GM12892 (cell line): ENCODE measurements at regions not wholly inside any gene's neighbourhood (a gene's known extent, or its start where the extent isn't known, plus 50 kb on each side); places are given as distances from the start of the nearest gene placed in this dataset.

Source experiments
- DNase-seq: peaks from one replicate; pipeline ENCODE4 v3.0.0; 2011; ENCODE audit not compliant: insufficient read length
- FAIRE-seq: peaks from 2 replicates; lab custom pipeline; 2011; peaks lifted over from hg19 to GRCh38; lab: Jason Lieb, UNC
- POLR2A ChIP-seq: IDR thresholded peaks from 2 replicates; pipeline ENCODE4 v1.6.1; 2011; ENCODE audit warnings: low read depth, low read length, control low read depth
- POLR2AphosphoS5 ChIP-seq: IDR thresholded peaks from 2 replicates; pipeline ENCODE4 v1.6.1; 2011; ENCODE audit warnings: low read depth, low read length, control low read depth
- TAF1 ChIP-seq: IDR thresholded peaks from 2 replicates; pipeline ENCODE4 v1.6.1; 2011; ENCODE audit warnings: low read depth, mild to moderate bottlenecking, control low read depth, low read length, borderline replicate concordance

DNA sequence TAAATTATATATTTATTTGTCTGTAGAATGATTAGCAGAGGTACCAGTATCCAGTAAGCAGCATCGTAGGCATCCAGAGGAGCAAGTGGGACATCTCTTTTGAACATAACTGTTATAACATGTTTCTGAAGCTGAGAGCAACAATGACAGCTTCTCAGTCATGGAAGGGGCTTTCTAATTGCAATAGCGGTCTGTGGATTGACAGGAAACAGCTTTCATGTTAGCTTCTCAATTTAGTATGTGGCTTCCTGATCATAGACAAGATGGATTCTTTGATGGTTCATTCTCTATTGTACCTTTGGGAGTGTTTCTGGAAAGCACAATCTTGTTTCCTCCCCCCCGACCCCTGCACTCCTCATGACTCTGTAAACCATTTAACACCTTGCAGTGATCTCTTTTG, 434.6 kb upstream of the GNPDA2 start:
- FAIRE-seq: no peak
- no peak for DNase-seq
- TF ChIP-seq POLR2AphosphoS5: no peak
- TF ChIP-seq POLR2A: no peak
- no peak for TF ChIP-seq TAF1

DNA sequence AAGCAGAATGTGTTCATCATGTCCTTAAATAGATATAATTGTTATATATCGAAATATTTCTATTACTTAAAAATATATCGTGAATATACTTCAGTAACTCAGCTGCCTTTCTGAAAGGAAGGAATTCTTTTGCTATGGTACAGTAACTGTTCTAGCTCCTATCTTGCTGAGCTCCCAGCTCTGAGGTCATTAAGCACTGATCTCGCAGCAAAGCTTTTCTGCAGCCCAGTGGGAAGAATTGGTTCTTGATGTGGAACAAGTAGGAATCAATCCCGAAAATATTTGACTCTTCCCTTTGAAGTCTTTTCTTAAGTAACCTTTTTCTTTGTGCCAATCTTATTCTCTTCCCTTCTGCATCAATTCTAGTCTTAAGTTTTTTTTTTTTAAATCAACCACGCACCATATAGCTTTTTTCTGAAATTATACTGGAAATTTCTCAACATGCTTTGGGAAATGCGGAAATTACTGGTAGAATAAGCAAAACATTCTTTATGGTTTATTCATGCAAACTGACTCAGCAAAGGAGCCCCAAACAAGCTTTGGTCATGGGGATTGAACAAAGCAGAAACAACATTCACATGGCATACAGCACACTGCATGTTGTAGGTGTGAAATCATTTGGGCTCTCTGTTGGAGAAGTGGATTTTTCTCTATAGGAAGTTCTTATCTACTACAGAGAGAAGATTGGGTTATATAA, 428.9 kb upstream of the GNPDA2 start:
- no peak for FAIRE-seq
- no peak for TF ChIP-seq POLR2AphosphoS5
- TF ChIP-seq POLR2A: no peak
- TF ChIP-seq TAF1: no peak
- no peak for DNase-seq

DNA sequence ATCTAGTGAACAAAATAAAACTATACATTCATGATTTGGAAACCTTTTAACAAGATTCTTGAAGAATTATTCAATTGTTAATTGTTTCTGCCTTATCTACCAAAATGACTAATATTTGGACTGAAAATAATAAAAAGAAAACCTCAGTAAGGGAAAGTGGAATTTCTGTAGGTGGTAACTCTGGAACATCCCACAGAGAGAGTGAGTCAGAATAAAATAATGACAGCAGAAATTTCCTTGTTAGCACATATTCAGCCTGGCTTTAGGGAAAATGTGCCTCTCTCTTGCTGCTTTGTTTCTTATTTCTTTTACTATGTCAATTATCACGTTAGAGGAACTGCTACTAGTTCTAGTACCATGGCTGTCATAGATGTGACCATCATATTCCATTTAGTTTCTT, 421.5 kb upstream of the GNPDA2 start:
- FAIRE-seq: no peak
- no peak for TF ChIP-seq TAF1
- TF ChIP-seq POLR2A: no peak
- no peak for TF ChIP-seq POLR2AphosphoS5

DNA sequence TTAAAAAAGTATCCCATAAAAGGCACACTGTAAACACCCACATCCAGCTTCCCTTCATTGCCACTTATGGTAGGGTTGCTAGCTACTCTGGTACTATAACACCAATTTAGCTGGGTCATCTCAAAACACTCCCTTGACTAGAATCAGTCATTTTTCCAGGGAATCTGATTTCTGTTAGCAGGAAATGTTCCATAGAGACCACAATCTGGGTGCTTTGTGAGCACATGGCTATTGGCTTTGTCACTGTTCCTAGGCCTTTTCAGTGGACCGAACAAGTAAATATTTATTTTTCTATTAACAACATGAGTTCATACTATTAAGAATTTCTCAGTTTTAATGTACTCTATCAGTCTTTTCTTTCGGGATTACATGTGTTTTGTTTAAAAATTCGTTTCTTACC, 404.7 kb upstream of the GNPDA2 start:
- FAIRE-seq: no peak
- no peak for DNase-seq
- no peak for TF ChIP-seq POLR2AphosphoS5
- TF ChIP-seq TAF1: no peak

More for the DNA sequence above, 421.5 kb upstream of the GNPDA2 start:
- DNase-seq: no peak

DNA sequence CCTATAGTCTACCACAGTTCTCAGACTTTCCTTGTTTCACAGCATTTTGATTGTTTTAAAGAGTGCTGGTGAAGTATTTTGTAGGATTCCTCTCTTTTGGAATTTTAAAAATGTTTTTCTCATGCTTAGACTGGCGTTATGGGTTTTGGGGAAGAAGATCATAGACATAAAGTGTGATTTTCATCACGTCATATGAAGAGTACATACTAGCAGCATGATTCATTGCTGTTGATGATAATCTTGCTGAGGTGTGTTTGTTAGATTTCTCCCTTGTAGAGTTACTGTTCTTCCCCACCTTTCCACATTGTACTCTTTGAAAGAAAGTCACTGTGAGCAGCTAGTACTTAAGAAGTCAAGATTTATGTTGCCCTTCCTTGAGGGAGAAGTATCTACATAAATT, 396.1 kb upstream of the GNPDA2 start:
- FAIRE-seq (no peak), DNase-seq (no peak)
- TF ChIP-seq TAF1: no peak
- no peak for TF ChIP-seq POLR2A

DNA sequence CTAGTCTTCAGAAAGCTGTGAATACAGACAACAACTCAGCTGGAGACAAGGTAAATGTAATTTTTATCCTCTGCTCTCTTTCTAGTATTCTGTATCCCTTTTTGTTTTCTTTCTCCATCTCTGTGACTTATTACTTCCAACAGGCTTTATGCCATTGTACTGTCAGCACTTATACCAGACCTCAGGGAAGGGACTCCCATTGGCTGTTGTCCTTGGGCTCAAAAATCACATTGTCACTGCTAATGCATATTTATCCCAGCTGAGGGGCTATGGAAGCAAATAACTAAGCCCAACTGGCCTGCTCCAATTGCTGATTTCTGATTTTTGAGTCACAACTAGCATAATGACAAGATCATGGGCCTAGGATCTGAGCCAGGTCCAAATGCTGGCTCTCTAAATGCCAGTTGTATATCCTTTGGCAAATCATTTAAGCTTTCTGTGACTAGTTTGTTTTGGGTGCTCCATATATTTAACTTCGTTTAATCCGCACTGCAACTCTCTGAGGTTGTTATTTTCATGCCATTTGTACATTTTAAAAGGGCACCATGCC, 395.1 kb upstream of the GNPDA2 start:
- DNase-seq (no peak), FAIRE-seq (no peak)
- TF ChIP-seq POLR2A (no peak), TAF1 (no peak), POLR2AphosphoS5 (no peak)

DNA sequence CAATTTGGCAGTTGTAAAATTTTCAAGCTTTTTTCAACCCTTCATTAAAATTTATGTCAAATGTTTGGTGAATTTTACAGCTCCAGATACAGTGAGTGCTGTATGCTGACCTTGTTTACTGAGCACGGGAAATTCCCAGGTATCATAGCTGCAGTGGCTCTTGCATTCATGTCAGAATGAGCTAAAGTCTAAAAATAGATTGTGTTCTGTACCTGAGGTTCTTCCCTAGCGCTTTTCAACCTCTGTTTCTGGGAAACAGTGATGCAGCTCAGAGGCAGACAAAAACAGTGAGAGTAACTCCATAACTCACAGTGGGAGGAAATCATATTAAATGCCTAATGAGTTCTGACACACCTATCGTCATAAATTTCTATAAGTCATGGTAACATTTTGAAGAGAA, 393.8 kb upstream of the GNPDA2 start:
- TF ChIP-seq TAF1 (no peak), POLR2AphosphoS5 (no peak), POLR2A (no peak)
- no peak for DNase-seq
- peak; percentile 54 for FAIRE-seq

DNA sequence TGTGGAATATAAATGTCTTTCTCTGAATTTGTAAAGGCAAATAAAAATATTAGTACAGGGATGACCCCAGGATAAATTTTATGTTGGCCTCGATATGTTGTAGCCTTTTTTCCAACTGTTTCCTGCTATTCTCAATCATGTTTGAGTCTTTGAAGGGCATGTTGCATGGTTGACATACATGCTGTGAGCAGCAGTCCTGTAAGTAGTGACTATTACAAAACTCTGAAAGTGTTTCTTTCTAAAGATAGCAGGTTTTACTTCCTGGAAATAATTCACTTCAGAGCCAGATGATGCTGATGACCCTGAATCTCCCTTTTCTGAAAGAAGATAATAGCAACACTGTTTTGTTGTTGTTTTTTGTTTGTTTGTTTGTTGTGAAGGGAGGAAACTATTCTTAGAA, 393.0 kb upstream of the GNPDA2 start:
- TF ChIP-seq POLR2A (no peak), TAF1 (no peak), POLR2AphosphoS5 (no peak)
- FAIRE-seq (no peak), DNase-seq (no peak)

DNA sequence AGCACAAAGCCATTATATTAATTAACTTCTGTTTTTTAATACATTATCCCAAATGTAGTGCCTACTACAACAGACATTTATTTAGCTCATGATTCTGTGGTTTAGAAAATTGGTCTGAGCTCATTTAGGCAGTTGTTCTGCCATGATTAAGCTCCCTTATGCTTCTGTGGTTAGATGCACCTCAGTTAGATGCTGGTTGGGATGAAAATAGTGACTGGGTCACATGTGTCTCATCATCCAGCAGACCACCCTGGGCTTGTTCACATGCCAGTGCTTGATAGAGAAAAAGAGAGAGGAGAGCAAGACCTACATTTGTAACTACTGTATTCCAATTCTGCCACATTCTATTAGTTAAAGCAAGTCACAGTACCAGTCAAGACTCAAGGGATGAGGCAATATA, 376.4 kb upstream of the GNPDA2 start:
- no peak for DNase-seq
- no peak for FAIRE-seq
- no peak for TF ChIP-seq TAF1
- TF ChIP-seq POLR2AphosphoS5: no peak
- TF ChIP-seq POLR2A: no peak

DNA sequence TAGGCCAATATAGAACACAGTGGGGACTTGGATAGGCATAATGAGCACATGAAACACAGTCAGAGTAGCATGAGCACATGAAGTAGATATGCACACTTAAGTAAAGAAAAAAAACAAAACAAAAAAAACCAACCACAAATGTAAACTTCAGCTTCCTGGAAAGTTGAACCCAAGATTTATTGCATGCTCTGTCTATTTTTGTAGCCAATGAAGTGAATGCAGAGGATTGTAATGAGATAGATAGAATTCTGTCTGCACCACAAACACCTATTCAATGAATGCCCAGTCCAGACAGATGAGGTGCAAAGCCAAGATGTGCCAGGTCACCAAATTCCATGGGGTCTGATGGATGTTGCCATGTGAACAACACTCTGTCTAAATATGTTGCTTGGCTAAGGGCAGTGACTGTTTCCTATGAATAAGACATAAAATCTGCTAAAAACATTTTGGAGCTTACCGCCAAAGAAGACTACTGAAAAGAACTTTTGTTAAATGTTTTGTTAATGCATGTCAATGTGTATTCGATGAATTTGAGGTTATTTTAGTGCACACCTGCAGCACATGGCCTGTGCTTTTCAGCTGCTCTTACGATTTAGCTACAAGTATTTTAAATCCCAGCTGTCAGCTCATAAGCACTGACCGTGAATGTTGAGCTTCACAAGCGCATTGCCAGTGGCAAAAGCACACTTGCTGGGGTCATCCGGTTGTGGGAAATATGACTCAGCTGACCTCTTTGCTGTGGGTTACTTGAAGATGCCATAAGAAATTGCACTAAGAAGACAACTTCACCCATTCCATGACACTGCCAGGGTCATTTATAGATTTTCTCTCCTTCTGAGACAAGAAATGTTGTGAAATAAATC, 374.8 kb upstream of the GNPDA2 start:
- TF ChIP-seq POLR2A (no peak), POLR2AphosphoS5 (no peak), TAF1 (no peak)
- no peak for DNase-seq
- FAIRE-seq: no peak

DNA sequence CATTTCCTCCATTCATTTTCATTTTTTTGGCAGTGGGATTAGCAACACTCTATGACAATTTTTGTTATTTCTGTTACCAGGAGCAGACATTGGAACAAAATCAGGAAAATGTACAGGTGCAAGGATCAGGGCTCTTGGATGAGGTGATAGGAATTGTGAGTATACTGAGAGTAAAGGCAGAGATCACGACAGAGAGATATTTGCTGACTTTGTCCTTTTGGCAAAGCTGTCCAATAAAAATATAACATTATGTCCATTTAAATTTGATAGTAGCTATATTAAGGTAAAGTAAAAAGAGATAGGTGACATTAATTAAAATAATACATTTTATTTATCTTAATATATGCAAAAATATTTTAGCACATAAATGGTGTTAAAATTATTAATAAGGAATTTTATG, 373.1 kb upstream of the GNPDA2 start:
- no peak for TF ChIP-seq POLR2A
- TF ChIP-seq TAF1: no peak
- TF ChIP-seq POLR2AphosphoS5: no peak
- no peak for FAIRE-seq
- no peak for DNase-seq
